Choroid plexus epithelial cell (primary cell): ENCODE measurements at regions not wholly inside any gene's neighbourhood (a gene's known extent, or its start where the extent isn't known, plus 50 kb on each side); places are given as distances from the start of the nearest gene placed in this dataset.

Source experiments
- DNase-seq: peaks from one replicate; pipeline ENCODE4 v3.0.0-alpha.2; 2010; ENCODE audit warnings: low read depth
- H3K4me3 ChIP-seq: 2 replicates; pipeline ENCODE4 v1.5.1; 2011; ENCODE audit warnings: low read depth, mild to moderate bottlenecking, control low read depth, low read length, moderate library complexity
- TF ChIP-seq, protein P1 (sequence below): conservative IDR thresholded peaks from 2 replicates; pipeline ENCODE4 v1.5.1; 2011; ENCODE audit warnings: low read depth, mild to moderate bottlenecking, control low read depth, inconsistent platforms, low read length, moderate library complexity

DNA sequence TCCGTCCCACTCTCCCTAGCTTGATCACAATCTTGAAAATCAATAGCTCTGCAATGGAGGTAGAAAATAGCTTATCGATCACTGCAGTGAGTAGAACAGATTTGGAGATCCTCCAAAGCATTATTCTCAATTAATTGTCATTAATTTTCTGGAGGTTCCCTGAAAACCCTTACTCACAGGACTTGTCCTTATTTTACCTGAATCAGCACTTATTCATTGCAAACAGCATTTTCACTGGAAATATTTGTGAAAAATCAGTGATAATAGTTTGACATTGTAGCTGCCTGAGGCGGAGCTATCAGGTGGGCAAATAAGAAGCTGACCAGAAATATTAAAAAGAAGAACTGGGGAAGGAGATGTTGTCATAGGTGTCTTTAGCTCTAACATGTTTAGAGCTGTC, 294.6 kb upstream of the ZSWIM2 start:
- DNase-seq, result no peak
- TF ChIP-seq, protein P1, sequence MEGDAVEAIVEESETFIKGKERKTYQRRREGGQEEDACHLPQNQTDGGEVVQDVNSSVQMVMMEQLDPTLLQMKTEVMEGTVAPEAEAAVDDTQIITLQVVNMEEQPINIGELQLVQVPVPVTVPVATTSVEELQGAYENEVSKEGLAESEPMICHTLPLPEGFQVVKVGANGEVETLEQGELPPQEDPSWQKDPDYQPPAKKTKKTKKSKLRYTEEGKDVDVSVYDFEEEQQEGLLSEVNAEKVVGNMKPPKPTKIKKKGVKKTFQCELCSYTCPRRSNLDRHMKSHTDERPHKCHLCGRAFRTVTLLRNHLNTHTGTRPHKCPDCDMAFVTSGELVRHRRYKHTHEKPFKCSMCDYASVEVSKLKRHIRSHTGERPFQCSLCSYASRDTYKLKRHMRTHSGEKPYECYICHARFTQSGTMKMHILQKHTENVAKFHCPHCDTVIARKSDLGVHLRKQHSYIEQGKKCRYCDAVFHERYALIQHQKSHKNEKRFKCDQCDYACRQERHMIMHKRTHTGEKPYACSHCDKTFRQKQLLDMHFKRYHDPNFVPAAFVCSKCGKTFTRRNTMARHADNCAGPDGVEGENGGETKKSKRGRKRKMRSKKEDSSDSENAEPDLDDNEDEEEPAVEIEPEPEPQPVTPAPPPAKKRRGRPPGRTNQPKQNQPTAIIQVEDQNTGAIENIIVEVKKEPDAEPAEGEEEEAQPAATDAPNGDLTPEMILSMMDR, result no peak
- no peak overlapping the region for H3K4me3 ChIP-seq

DNA sequence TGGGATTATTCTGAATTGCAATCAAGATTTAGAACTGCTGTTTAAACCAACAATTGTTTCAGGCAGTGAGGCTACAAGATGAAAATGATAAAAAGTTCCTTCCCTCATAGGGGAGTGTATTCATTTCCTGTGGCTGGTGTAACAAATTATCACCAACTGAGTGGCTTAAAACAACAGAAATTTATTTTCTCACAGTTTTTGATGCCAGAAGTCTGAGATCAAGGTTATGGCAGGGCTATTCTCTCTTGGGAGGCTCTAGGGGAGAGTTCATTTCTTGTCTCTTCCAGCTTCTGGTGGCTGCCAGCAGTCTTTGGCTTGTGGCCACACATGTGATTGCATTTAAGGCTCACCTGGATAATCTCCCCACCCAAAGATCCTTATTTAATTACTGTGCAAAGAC, 290.5 kb upstream of the ZSWIM2 start:
- TF ChIP-seq, protein P1, result no peak
- no peak for DNase-seq

DNA sequence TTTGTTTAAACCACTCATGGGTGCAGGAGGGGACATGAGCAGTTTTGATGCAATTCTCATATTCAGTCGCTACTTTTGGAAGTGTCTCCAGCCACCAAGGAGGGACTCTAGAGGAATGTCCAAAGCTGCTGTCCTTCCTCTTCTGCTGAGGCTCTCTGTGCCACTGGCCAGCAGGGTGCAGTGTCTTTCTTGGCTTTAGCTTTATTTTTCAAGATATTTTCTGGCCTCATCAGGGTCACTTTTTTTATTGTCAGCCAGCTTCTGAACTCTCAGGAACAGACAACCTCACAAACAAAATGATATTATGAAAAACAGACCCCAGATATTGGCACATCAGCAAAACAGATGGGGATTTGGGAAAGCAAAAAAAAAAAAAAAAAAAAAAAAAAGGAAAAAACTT, 289.3 kb upstream of the ZSWIM2 start:
- TF ChIP-seq, protein P1, result peak; percentile 98
- no peak overlapping the region for H3K4me3 ChIP-seq
- peak; percentile 72 for DNase-seq

More for the DNA sequence above, 290.5 kb upstream of the ZSWIM2 start:
- H3K4me3 ChIP-seq, result no peak overlapping the region

DNA sequence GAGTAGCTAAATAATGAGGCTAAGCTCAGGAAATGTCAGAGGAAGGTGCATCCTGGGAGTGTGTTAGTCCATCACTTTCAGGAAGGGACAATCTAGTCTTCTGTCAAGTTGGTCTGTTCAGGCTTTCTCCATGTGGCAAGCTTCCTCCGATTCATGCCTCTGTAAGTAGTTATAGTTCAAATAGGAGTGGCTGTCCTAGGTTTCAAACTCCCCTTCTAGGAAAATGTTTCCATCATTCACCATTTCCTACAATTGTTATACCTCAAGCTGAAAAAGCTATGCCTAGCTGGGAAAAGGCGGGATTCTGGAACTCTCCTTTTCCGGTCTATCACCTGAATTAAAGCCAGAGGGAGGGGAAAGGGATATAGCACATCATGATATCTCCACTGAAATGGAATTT, 287.7 kb upstream of the ZSWIM2 start:
- TF ChIP-seq, protein P1, result no peak
- DNase-seq, result no peak
- H3K4me3 ChIP-seq, result no peak overlapping the region

DNA sequence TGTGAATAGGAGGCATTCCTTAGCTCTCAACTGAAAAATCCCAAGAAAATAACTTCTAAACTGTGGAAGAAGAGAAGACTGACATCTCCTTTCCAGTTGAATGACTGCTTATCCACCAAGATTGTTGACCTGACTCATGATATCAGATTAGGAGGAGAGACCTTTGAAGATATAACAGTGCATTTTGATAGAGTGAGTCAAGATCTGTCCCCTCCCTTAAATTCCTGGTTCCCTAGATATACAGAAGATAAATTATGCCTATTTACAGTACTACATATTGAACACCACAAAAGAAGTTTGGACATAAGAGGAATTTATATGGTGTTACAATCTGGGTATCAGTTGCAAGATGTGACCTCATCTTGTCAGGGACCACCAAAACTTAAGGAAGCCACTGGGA, 285.3 kb upstream of the ZSWIM2 start:
- TF ChIP-seq, protein P1, result no peak
- H3K4me3 ChIP-seq, result no peak overlapping the region
- DNase-seq, result no peak

DNA sequence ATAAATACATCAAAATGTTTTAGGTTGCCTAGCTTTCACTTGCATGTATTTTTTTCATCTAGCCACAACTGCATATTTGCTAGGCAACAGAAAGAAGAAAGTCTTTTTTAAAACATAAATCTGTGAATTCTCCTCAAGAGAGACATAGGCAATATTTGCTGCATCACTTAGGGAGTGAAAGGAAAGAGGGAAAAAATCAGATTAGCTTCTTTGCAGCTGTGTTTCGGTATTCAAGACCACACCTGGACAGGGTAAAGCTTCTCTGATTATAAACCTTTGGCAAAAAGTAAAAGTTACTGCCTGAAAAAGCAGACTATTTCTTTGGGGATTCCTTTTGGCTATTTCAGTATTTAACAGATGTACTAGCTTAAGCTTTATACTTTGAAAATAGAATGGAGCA, 280.9 kb upstream of the ZSWIM2 start:
- TF ChIP-seq, protein P1, result no peak
- no peak for DNase-seq
- H3K4me3 ChIP-seq, result no peak overlapping the region

DNA sequence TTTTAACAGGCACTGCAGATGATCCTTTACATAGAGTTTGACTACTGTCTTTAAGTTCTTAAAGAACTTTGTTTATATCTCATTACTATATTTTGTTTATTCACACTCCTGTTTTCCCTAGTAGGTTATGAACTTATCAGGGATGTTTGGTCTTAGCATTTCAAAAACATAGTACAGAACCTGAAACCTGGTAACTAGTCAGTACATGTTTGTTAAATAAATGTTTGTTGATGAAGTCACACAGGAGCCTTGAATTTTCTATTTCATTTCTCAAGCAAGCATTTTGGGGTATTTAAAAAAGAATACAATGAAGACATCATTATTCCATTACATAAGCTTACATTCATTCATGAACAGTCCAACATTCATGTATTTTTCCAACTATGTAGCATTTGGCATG, 280.3 kb upstream of the ZSWIM2 start:
- TF ChIP-seq, protein P1, result no peak
- DNase-seq, result no peak
- no peak overlapping the region for H3K4me3 ChIP-seq
